ENCODE measurements at regions not wholly inside any gene's neighbourhood (a gene's known extent, or its start where the extent isn't known, plus 50 kb on each side); places are given as distances from the start of the nearest gene placed in this dataset.

DNA sequence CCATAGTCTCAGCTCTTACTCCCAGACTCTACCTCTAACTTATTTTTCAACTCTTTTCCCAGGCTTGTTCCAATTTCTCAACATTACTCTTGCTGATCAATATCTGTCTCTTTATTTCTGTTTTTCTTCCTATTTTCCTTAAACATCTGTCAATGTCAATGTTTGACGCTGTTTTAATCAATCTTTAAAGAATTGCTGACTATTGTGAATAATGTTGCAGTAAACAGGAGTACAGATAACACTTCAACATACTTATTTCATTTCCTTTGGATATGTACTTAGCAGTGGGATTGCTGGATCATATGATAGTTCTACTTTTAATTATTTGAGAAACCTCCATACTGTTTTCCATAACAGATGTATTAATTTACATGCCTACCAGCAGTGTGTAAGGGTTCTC is 229.0 kb downstream of the TRIM36 start (continued):
- TF ChIP-seq, protein P1, sequence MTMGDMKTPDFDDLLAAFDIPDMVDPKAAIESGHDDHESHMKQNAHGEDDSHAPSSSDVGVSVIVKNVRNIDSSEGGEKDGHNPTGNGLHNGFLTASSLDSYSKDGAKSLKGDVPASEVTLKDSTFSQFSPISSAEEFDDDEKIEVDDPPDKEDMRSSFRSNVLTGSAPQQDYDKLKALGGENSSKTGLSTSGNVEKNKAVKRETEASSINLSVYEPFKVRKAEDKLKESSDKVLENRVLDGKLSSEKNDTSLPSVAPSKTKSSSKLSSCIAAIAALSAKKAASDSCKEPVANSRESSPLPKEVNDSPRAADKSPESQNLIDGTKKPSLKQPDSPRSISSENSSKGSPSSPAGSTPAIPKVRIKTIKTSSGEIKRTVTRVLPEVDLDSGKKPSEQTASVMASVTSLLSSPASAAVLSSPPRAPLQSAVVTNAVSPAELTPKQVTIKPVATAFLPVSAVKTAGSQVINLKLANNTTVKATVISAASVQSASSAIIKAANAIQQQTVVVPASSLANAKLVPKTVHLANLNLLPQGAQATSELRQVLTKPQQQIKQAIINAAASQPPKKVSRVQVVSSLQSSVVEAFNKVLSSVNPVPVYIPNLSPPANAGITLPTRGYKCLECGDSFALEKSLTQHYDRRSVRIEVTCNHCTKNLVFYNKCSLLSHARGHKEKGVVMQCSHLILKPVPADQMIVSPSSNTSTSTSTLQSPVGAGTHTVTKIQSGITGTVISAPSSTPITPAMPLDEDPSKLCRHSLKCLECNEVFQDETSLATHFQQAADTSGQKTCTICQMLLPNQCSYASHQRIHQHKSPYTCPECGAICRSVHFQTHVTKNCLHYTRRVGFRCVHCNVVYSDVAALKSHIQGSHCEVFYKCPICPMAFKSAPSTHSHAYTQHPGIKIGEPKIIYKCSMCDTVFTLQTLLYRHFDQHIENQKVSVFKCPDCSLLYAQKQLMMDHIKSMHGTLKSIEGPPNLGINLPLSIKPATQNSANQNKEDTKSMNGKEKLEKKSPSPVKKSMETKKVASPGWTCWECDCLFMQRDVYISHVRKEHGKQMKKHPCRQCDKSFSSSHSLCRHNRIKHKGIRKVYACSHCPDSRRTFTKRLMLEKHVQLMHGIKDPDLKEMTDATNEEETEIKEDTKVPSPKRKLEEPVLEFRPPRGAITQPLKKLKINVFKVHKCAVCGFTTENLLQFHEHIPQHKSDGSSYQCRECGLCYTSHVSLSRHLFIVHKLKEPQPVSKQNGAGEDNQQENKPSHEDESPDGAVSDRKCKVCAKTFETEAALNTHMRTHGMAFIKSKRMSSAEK (CRISPR knock-in tag; IDR thresholded peaks at IDR 0.05; ENCODE audit: borderline replicate concordance), result no peak
- TF ChIP-seq ZNF219 (CRISPR knock-in tag; IDR thresholded peaks at IDR 0.05; ENCODE audit: borderline replicate concordance) (no peak), ZNF317 (CRISPR knock-in tag; IDR thresholded peaks at IDR 0.05; ENCODE audit: borderline replicate concordance, low read depth) (no peak)

DNA sequence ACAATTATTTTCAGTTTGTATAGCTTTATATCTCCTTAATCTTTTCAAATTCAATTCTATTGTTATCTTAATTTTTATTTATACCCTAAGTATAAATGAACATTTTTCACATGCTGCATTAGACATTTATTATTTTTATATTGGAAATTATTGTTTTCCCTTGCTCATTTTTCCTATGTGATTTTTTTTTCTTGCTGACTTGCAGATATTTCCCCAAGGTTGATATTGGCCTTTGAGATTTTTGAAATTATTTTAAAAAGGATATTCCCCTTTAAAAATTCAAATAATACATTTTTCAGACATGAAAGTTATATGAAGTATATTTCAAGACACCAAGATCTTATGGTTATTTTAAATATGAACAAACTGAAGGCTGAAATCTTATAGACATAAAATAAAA is 234.2 kb downstream of the TRIM36 start:
- CTCF ChIA-PET, result no interaction called here
- Mint-ChIP-seq H3K36me3 (peaks cover 30% of the 10 kb centered on the region), H3K9me3 (peaks cover 44% of the 10 kb centered on the region), H3K4me1 (no peaks in the 10 kb centered on the region), H3K27me3 (ENCODE audit: low read depth) (peaks cover 6% of the 10 kb centered on the region), H3K4me3 (no peak overlapping the region), H3K27ac (no peak overlapping the region)
- TF ChIP-seq, protein P2, sequence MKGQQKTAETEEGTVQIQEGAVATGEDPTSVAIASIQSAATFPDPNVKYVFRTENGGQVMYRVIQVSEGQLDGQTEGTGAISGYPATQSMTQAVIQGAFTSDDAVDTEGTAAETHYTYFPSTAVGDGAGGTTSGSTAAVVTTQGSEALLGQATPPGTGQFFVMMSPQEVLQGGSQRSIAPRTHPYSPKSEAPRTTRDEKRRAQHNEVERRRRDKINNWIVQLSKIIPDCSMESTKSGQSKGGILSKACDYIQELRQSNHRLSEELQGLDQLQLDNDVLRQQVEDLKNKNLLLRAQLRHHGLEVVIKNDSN (CRISPR knock-in tag; IDR thresholded peaks at IDR 0.05), result no peak
- TF ChIP-seq ZNF423 (CRISPR knock-in tag; IDR thresholded peaks at IDR 0.05), result no peak
- TF ChIP-seq, protein P3, sequence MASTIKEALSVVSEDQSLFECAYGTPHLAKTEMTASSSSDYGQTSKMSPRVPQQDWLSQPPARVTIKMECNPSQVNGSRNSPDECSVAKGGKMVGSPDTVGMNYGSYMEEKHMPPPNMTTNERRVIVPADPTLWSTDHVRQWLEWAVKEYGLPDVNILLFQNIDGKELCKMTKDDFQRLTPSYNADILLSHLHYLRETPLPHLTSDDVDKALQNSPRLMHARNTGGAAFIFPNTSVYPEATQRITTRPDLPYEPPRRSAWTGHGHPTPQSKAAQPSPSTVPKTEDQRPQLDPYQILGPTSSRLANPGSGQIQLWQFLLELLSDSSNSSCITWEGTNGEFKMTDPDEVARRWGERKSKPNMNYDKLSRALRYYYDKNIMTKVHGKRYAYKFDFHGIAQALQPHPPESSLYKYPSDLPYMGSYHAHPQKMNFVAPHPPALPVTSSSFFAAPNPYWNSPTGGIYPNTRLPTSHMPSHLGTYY (CRISPR knock-in tag; IDR thresholded peaks at IDR 0.05), result no peak
- TF ChIP-seq, protein P4, sequence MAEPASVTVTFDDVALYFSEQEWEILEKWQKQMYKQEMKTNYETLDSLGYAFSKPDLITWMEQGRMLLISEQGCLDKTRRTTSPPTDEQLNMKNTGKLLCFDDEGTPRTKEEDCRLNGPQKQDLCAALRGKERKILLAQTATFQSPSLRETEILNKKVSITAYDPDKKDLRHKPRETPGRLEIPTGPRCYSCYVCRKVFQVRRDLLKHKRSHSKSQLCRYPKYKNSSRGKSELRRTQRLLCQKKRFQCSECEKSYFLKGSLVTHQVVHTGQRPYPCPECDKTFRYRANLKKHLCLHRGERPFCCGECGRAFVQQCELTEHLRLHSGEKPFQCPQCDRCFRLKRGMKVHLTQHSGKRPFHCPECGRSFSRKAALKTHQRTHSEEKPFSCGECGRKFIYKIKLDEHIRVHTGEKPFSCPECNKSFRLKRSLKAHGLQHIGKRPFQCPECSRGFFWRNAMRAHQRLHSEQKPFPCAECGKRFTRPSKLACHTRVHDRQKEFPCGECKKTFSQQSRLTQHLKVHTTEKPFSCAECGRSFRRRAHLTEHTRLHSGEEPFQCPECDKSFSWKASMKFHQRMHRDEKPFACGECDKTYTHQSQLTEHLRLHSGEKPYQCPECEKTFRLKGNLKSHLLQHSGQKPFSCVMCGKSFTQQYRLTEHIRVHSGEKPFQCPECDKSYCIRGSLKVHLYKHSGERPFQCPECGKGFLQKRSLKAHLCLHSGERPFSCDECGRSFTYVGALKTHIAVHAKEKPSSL (CRISPR knock-in tag; conservative IDR thresholded peaks at IDR 0.05), result no peak
- TF ChIP-seq, protein P5, sequence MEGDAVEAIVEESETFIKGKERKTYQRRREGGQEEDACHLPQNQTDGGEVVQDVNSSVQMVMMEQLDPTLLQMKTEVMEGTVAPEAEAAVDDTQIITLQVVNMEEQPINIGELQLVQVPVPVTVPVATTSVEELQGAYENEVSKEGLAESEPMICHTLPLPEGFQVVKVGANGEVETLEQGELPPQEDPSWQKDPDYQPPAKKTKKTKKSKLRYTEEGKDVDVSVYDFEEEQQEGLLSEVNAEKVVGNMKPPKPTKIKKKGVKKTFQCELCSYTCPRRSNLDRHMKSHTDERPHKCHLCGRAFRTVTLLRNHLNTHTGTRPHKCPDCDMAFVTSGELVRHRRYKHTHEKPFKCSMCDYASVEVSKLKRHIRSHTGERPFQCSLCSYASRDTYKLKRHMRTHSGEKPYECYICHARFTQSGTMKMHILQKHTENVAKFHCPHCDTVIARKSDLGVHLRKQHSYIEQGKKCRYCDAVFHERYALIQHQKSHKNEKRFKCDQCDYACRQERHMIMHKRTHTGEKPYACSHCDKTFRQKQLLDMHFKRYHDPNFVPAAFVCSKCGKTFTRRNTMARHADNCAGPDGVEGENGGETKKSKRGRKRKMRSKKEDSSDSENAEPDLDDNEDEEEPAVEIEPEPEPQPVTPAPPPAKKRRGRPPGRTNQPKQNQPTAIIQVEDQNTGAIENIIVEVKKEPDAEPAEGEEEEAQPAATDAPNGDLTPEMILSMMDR (IDR thresholded peaks at IDR 0.05), result no peak
- POLR2A ChIA-PET, result no interaction called here
- DNase-seq (ENCODE audit: low spot score) (no peak), ATAC-seq (no peak)

DNA sequence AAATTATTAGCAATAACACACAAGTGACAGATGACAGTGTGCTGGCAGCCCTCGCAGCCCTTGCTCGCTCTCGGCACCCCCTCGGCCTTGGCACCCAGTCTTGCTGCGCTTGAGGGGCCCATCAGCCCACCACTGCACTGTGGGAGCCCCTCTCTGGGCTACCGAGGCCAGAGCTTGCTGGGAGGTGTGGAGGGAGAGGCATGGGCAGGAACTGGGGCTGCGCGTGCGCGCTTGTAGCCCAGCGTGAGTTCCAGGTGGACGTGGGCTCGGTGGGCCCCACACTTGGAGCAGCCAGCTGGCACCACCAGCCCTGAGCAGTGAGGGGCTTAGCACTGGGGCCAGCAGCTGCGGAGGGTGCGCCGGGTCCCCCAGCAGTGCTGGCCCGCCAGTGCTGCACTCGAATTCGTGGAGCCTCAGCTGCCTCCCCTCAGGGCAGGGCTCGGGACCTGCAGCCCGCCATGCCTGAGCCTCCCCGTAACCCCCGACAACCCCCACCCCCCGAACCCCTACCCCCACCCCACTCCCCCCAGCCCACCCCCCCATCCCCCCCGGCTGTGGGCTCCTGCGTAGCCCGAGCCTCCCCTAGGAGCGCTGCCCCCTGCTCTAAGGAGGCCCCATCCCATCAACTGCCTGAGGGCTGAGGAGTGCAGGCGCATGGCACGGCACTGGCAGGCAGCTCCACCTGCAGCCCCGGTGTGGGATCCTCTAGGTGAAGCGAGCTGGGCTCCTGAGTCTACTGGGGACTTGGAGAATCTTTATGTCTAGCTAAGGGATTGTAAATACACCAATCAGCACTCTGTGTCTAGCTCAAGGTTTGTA is 240.9 kb downstream of the TRIM36 start:
- ATAC-seq, result no peak
- H3K27ac Mint-ChIP-seq, result no peak overlapping the region
- POLR2A ChIA-PET, result no interaction called here
- CTCF ChIA-PET, result no interaction called here
- H3K36me3 Mint-ChIP-seq, result peaks cover 40% of the 10 kb centered on the region
- 0 out of 2 replicates have a peak, but pooled peaks cover 7% of the 10 kb centered on the region for H3K4me1 Mint-ChIP-seq
- H3K27me3 Mint-ChIP-seq (ENCODE audit: low read depth), result no peaks in the 10 kb centered on the region
- peaks cover 46% of the 10 kb centered on the region for H3K9me3 Mint-ChIP-seq
- no peak for DNase-seq (ENCODE audit: low spot score)
- H3K4me3 Mint-ChIP-seq, result no peak overlapping the region
- TF ChIP-seq, protein P6, sequence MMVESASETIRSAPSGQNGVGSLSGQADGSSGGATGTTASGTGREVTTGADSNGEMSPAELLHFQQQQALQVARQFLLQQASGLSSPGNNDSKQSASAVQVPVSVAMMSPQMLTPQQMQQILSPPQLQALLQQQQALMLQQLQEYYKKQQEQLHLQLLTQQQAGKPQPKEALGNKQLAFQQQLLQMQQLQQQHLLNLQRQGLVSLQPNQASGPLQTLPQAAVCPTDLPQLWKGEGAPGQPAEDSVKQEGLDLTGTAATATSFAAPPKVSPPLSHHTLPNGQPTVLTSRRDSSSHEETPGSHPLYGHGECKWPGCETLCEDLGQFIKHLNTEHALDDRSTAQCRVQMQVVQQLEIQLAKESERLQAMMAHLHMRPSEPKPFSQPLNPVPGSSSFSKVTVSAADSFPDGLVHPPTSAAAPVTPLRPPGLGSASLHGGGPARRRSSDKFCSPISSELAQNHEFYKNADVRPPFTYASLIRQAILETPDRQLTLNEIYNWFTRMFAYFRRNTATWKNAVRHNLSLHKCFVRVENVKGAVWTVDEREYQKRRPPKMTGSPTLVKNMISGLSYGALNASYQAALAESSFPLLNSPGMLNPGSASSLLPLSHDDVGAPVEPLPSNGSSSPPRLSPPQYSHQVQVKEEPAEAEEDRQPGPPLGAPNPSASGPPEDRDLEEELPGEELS (CRISPR knock-in tag; IDR thresholded peaks at IDR 0.05), result no peak
- TF ChIP-seq, protein P4 (CRISPR knock-in tag; conservative IDR thresholded peaks at IDR 0.05), result no peak
- no peak for TF ChIP-seq KAT7 (CRISPR knock-in tag; IDR thresholded peaks at IDR 0.05; ENCODE audit: borderline replicate concordance)
- TF ChIP-seq NR1H2 (CRISPR knock-in tag; IDR thresholded peaks at IDR 0.05), result no peak
- TF ChIP-seq ZNF416 (CRISPR knock-in tag; IDR thresholded peaks at IDR 0.05), result no peak
- TF ChIP-seq ZNF219 (CRISPR knock-in tag; IDR thresholded peaks at IDR 0.05; ENCODE audit: borderline replicate concordance), result no peak
- TF ChIP-seq, protein P7, sequence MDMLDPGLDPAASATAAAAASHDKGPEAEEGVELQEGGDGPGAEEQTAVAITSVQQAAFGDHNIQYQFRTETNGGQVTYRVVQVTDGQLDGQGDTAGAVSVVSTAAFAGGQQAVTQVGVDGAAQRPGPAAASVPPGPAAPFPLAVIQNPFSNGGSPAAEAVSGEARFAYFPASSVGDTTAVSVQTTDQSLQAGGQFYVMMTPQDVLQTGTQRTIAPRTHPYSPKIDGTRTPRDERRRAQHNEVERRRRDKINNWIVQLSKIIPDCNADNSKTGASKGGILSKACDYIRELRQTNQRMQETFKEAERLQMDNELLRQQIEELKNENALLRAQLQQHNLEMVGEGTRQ (CRISPR knock-in tag; IDR thresholded peaks at IDR 0.05), result no peak
